Putamen (tissue), 1 donor: ENCODE measurements at regions not wholly inside any gene's neighbourhood (a gene's known extent, or its start where the extent isn't known, plus 50 kb on each side); places are given as distances from the start of the nearest gene placed in this dataset.
"Not testable (repeated sequence)": the region's sequence is repeated elsewhere in the genome, so short reads cannot be mapped to it uniquely, and the experiment has no call there.

Experiments used
- DNase-seq: peaks from one replicate; pipeline ENCODE4 v3.0.0-alpha.2; 2016; ENCODE audit warnings: low spot score

DNA sequence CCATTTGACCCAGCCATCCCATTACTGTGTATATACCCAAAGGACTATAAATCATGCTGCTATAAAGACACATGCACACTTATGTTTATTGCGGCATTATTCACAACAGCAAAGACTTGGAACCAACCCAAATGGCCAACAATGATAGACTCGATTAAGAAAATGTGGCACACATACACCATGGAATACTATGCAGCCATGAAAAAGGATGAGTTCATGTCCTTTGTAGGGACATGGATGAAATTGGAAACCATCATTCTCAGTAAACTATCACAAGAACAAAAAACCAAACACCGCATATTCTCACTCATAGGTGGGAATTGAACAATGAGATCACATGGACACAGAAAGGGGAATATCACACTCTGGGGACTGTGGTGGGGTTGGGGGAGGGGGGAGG is 242.7 kb upstream of the FOXF1 start:
- DNase-seq: not testable (repeated sequence)

DNA sequence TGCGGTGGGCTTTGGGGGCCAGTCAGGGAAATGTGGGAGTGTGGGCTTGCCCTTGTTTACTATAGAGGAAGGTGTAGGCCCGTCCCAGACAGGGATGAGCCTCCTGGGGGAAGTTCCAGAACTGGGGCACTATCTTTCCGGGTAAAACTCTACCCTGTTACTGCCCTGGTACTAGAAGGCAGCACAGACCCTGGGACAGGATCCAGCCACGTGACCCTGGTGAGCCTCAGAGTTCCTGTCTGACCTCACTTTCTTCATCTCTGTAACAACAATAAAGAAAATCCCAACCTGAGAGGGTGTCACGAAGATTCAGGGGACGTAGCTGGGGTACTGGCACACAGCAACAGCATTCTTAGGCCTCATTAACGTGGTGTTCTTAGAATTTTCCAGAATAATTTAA is 239.6 kb upstream of the FOXF1 start:
- DNase-seq: no peak

GRCh38 chr16:86272744-86273143 is 237.6 kb upstream of the FOXF1 start:
- no peak for DNase-seq

GRCh38 chr16:86277221-86277620 is 233.1 kb upstream of the FOXF1 start:
- DNase-seq: no peak

- DNase-seq: not testable (repeated sequence)
These were observed 232.5 kb upstream of the FOXF1 start for GRCh38 chr16:86277859-86278258.

GRCh38 chr16:86281421-86281820 is 228.9 kb upstream of the FOXF1 start:
- no peak for DNase-seq

DNA sequence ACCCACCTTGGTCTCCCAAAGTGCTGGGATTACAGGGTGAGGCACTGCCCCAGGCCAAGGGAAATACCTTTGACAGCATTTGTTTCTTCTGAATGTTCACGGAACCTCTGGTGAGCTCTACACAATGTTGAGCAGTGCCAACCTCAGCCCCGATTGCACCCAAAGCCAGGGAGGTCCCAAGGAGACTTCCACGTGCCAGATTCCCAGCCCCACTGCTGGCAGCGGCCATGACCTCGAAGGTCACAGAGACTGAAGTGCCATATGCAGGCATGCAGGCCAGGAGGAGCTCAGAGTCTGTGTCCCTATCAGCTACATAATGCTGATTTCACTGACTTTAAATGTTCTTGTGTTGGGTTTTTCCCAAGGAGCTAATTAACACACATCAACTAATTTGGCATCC is 226.4 kb upstream of the FOXF1 start:
- no peak for DNase-seq

GRCh38 chr16:86285421-86285820 is 224.9 kb upstream of the FOXF1 start:
- no peak for DNase-seq

- DNase-seq: no peak
These were observed 224.1 kb upstream of the FOXF1 start for GRCh38 chr16:86285938-86286921.

DNA sequence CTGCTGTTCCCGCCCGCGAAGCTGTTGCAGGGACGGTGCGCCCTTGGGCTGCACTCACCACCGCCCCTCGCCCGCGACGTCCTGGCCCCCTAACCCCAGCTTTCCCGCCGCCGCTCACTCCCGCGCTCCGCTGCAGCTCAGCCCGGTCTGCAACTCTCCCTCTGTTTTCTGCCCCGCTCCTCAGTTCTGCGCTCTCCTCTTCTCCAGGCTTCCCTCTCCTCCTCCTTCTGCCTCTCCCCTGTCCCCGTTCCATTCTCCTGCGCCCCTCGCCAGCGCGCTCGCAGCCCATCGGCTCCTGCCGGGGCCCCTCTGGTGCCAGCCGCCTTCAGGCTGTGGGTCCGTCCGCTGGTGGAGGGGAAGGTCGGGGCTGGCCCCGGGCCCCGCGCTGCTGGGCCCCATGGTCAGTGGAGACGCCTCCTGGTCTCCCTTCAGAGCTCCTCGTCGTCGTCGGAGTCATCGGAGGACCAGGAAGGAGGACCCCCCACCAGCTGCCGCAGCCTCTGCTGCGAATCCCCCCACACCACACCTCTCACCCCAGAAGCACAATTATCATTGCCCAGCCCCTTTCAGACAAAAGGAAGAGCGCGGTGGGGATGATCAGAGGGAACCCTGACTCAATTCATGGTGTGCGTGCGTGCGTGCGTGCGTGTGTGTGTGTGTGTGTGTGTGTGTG is 223.2 kb upstream of the FOXF1 start:
- DNase-seq: no peak

- DNase-seq: no peak
These were observed 222.6 kb upstream of the FOXF1 start for GRCh38 chr16:86287664-86288201.

- no peak for DNase-seq
These were observed 221.5 kb upstream of the FOXF1 start for GRCh38 chr16:86288716-86289294.

- DNase-seq: no peak
These were observed 221.0 kb upstream of the FOXF1 start for GRCh38 chr16:86289304-86289703.

- no peak for DNase-seq
These were observed 220.4 kb upstream of the FOXF1 start for GRCh38 chr16:86289907-86290306.

DNA sequence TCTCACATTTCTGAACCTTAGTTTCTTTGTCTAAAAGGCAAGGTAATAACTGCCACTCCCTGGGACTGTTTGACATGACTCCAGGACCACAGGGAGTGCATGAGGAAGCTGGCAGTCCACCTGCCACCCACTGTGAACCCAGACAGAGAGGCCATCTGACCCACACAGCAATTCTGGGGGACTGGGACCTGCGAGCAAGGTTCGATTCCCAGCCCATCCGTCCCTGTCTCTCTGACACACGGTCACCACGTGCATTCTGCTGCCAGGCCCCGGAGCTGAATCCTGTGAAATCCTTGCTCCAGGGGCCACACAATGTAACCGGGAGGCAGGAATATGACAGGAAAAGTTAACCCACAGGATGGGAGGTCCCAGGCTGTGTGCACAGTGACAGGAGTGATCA is 218.8 kb upstream of the FOXF1 start:
- DNase-seq: no peak

- DNase-seq: no peak
These were observed 218.1 kb upstream of the FOXF1 start for GRCh38 chr16:86292171-86292775.

DNA sequence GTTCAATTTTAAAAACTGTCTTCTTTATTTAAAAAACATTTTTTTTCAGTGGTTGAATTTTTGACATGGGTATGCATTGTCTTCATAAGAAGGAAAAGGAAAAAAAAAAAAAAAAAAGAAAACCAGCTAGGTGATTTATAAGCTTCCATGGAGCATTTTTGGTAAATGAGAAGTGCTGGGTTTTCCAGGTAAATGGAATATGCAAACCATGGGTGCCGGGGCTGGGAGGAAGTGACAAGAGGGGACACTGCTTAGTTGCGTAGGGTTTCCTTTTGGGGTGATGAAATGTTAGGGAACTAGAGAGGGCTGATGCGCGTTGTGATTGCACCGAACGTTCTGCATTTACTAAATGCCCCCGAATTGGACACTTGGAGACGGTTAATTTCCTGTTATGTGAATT is 217.4 kb upstream of the FOXF1 start:
- no peak for DNase-seq

DNA sequence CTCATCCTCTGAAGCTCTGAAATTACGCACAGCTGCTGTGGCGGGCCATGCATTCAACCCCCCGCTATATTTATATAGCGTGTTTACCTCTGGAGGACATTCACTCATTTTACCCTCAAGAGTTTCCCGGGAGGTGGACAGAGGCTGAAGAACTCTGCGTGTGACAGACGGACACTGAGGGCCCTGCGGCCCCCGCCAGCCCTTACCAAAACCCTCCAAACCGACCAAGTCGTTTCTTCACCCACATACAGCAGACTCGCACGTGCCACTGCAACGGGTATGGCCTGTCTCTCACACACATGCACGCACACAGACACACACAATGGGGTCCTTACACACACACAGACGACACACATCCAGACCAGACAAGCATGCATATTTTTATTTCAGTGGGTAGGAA is 216.4 kb upstream of the FOXF1 start:
- no peak for DNase-seq

DNA sequence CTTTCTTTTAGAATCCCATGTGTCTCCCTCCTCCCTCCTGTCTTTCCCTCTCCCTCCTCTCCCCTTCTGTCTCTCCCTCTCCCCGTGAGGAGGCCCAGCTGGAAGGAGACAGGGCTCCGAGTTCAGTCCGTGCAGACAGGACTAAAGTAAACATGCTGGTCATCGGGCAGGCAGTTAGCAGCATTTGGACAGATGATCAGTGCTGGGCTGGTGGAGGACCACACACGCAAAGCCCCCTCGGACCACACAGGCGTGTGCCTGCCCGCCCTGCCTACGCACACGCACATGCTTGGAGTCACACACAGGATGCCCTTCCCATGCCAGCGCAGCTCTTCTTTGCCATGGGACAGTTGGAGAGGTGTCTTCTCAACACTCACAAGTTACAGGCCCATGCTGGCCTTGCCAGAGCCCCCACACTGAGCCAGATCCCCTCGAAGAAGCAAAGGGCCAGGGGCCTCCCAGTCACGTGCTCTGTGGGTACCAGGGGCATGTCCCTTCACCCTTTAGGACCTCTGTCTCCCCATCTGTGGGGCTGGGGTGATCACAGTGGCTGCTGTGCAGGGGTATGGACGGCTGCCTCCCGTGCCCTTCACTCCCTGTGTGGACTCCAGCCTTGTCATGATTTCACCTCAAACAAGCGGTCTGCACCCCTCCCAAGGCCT is 215.7 kb upstream of the FOXF1 start:
- no peak for DNase-seq

- DNase-seq: no peak
These were observed 214.1 kb upstream of the FOXF1 start for GRCh38 chr16:86296256-86296655.

DNA sequence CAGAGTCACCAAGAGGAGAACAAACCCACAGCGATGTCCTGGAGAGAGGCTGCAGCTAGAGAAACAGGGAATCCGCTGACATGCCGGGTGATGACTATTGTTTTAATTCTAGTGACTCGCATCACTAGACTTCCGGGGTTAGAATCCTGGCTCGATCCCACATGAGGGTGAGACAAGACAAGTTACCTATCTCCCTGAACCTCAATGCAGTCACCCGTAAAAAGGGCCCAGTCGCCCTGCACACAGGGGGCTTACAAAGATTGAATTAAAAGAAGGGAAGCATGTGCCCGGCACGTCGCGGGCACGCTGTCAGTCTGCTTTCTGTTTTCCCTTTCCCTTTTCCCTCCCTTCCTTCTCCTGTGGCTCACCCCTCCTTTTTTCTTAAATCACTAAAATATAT is 212.9 kb upstream of the FOXF1 start:
- no peak for DNase-seq
